IPS-20b (cell line): ENCODE measurements at regions not wholly inside any gene's neighbourhood (a gene's known extent, or its start where the extent isn't known, plus 50 kb on each side); places are given as distances from the start of the nearest gene placed in this dataset.

Experiments
- H3K27ac ChIP-seq: one replicate; pipeline ENCODE4 v1.5.1; 2013; ENCODE audit warnings: low read length
- H3K27me3 ChIP-seq: 2 replicates; pipeline ENCODE4 v1.6.1; 2013; ENCODE audit warnings: mild to moderate bottlenecking, low read length, inconsistent platforms; ENCODE audit not compliant: insufficient read depth
- H3K36me3 ChIP-seq: 2 replicates; pipeline ENCODE4 v1.6.1; 2013; ENCODE audit warnings: low read depth, mild to moderate bottlenecking, inconsistent platforms, low read length, moderate library complexity; ENCODE audit not compliant: insufficient read depth
- H3K4me1 ChIP-seq: 2 replicates; pipeline ENCODE4 v1.6.1; 2013; ENCODE audit warnings: mild to moderate bottlenecking, control low read depth, inconsistent platforms, low read length, moderate library complexity; ENCODE audit not compliant: insufficient read depth
- H3K4me3 ChIP-seq: 2 replicates; pipeline ENCODE4 v1.5.1; 2013; ENCODE audit warnings: mild to moderate bottlenecking, low read length, inconsistent platforms
- H3K9ac ChIP-seq: 2 replicates; pipeline ENCODE4 v1.6.1; 2013; ENCODE audit warnings: low read depth, mild to moderate bottlenecking, inconsistent platforms, low read length, moderate library complexity
- H3K9me3 ChIP-seq: 2 replicates; pipeline ENCODE4 v1.6.1; 2013; ENCODE audit warnings: mild to moderate bottlenecking, low read depth, low read length, inconsistent platforms; ENCODE audit not compliant: insufficient read depth

- H3K4me3 ChIP-seq = no peak overlapping the region
- H3K4me1 ChIP-seq = no peaks in the 10 kb centered on the region
- H3K27ac ChIP-seq = no peak overlapping the region
- H3K36me3 ChIP-seq = no peaks in the 10 kb centered on the region
- no peaks in the 10 kb centered on the region for H3K27me3 ChIP-seq
- H3K9ac ChIP-seq = no peak overlapping the region
- no peaks in the 10 kb centered on the region for H3K9me3 ChIP-seq
Measured at GRCh38 chr4:66852843-66853242, 692.5 kb downstream of the CENPC start.

DNA sequence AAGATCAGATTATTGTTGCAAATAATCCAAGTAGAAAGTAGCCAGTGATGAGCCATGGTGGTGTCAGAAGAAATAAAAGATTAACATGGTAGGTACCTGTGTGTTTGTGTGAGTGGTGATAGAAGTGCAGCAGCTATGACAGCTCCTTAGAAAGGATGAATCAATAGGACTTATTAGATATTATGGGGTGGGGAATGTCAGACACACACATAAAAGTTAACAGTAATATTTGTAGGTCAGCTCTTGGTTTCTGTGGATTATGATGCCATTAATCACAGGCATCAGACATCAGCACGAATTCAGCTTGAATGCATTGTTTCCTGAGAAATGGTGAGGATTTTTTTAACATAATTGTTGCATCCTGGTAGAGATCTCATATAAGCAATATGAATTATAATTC is 695.7 kb downstream of the CENPC start:
- H3K27ac ChIP-seq = no peak overlapping the region
- no peaks in the 10 kb centered on the region for H3K9me3 ChIP-seq
- H3K4me1 ChIP-seq = no peaks in the 10 kb centered on the region
- no peak overlapping the region for H3K4me3 ChIP-seq
- H3K27me3 ChIP-seq = no peaks in the 10 kb centered on the region
- H3K9ac ChIP-seq = no peak overlapping the region
- no peaks in the 10 kb centered on the region for H3K36me3 ChIP-seq

- Histone ChIP-seq H3K36me3 (no peaks in the 10 kb centered on the region), H3K9me3 (peaks cover 6% of the 10 kb centered on the region; the same call in 1 of the 2 replicates), H3K9ac (no peak overlapping the region), H3K27ac (no peak overlapping the region), H3K4me1 (no peaks in the 10 kb centered on the region), H3K27me3 (no peaks in the 10 kb centered on the region), H3K4me3 (no peak overlapping the region)
Measured at GRCh38 chr4:66842724-66843088, 702.6 kb downstream of the CENPC start.

DNA sequence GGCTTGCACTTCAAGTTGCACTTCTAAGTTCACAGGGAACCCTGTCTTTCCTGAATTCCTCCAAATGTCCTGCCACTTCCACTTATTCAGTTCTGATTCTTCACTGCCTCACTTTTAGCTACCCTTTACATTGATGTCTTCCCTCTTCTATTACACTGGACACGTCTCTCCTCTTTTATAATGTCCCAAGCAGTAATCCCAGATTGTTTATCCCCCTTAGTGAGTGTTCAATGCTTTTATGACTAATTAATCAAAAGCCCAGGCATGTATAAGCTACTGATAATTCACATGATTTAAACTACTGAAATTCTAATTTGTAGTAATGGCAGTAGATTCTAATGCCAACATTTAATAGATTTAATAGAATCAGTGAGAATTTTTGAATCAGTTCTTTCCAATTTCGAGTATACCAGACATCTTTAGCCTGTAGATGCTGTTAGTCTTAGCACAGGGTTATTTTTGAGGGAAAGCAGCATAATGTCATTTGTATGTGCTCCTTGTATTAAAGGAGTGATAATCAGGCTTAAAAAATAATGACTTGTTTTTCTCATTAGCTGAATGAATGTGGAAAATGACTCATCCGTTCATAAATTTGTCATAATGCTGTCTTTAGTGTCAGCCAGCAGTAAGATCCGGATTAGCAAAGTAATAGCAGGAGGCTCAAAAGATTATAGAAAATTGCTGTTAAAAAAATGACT is 703.1 kb downstream of the CENPC start:
- Histone ChIP-seq H3K4me1 (no peaks in the 10 kb centered on the region), H3K27me3 (no peaks in the 10 kb centered on the region), H3K27ac (no peak overlapping the region), H3K9ac (no peak overlapping the region), H3K36me3 (no peaks in the 10 kb centered on the region), H3K4me3 (no peak overlapping the region), H3K9me3 (peaks cover 6% of the 10 kb centered on the region; the same call in 1 of the 2 replicates)

DNA sequence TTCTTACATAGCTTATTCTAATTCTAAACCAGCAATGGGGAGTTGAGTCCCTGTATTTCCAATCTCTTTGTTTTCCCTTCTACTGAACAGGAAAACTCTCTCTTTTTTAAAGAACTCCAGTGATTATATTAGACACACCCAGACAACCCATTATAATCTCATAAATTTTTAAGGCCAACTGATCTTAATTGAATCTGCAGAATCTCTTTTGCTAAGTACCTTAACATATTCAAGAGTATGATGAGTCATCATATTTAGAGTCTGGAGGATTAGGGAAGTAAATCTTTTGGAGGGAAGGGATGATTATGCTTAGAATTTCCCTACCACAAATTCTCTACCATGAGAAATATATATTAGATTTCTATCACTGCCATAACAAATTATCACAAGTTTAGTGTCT is 705.1 kb downstream of the CENPC start:
- Histone ChIP-seq H3K9me3 (peaks cover 6% of the 10 kb centered on the region; the same call in 1 of the 2 replicates), H3K27ac (no peak overlapping the region), H3K27me3 (no peaks in the 10 kb centered on the region), H3K9ac (no peak overlapping the region), H3K4me1 (no peaks in the 10 kb centered on the region), H3K36me3 (no peaks in the 10 kb centered on the region), H3K4me3 (no peak overlapping the region)

DNA sequence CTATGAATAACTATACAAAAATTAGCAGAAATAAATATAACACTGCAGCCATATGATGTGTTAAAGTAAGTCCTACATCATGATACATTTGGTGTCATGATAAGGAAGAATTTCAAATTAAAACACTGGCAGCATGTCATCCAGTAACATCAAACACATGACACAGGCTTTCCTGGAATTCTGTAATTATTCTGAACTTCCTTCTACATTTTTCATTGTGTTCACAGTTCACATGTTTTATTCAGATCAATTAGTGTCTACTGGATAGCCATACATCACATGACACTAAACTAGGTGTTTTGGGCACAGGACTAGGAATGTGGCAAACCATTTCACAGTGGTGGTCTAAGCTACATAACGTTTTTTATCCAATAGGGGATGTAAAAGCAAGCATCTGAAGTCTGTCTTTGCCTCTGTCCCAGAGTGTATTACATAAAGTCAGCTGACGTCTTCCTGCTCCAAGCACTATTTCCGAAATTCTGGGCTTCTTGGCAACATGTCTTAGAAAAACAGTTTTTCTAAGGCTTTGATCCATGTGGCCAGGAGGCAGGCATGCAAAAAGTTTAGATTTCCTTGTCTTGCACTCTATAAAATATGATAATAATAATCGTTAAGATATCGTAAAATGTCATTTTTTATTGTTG is 707.9 kb downstream of the CENPC start:
- H3K9ac ChIP-seq = no peak overlapping the region
- H3K4me3 ChIP-seq = no peak overlapping the region
- no peaks in the 10 kb centered on the region for H3K27me3 ChIP-seq
- no peaks in the 10 kb centered on the region for H3K36me3 ChIP-seq
- H3K9me3 ChIP-seq = peaks cover 6% of the 10 kb centered on the region; the same call in 1 of the 2 replicates
- H3K4me1 ChIP-seq = no peaks in the 10 kb centered on the region
- no peak overlapping the region for H3K27ac ChIP-seq

GRCh38 chr4:66829310-66829709 is 716.0 kb downstream of the CENPC start:
- Histone ChIP-seq H3K27me3 (no peaks in the 10 kb centered on the region), H3K4me1 (no peaks in the 10 kb centered on the region), H3K9ac (no peak overlapping the region), H3K4me3 (no peak overlapping the region), H3K27ac (no peak overlapping the region), H3K9me3 (no peaks in the 10 kb centered on the region), H3K36me3 (no peaks in the 10 kb centered on the region)

DNA sequence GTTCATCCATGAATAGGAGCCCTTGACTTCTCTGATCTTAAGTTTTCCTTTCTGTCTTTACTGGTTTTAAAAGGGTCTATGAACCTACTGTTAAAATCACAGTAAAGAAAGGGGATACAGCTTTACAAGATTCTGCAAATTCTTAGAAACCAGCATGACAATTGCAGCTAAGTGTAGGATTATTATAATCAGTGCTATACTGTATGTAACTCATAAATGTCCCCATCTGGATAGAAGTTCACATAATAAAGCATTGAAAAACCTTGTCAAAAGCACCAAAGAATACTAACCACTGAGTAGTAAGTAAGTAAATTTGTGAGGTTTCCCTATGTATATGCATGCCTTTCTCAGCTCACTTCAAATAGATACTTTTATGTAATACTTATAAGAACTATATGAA is 724.6 kb downstream of the CENPC start:
- H3K36me3 ChIP-seq = no peaks in the 10 kb centered on the region
- H3K9ac ChIP-seq = no peak overlapping the region
- no peaks in the 10 kb centered on the region for H3K4me1 ChIP-seq
- H3K9me3 ChIP-seq = no peaks in the 10 kb centered on the region
- H3K4me3 ChIP-seq = no peak overlapping the region
- H3K27ac ChIP-seq = no peak overlapping the region
- H3K27me3 ChIP-seq = no peaks in the 10 kb centered on the region

- Histone ChIP-seq H3K36me3 (no peaks in the 10 kb centered on the region), H3K27ac (no peak overlapping the region), H3K9ac (no peak overlapping the region), H3K9me3 (no peaks in the 10 kb centered on the region), H3K4me3 (no peak overlapping the region), H3K4me1 (no peaks in the 10 kb centered on the region), H3K27me3 (no peaks in the 10 kb centered on the region)
Measured at GRCh38 chr4:66814277-66814676, 731.0 kb downstream of the CENPC start.

GRCh38 chr4:66805582-66805981 is 739.7 kb downstream of the CENPC start:
- no peaks in the 10 kb centered on the region for H3K9me3 ChIP-seq

DNA sequence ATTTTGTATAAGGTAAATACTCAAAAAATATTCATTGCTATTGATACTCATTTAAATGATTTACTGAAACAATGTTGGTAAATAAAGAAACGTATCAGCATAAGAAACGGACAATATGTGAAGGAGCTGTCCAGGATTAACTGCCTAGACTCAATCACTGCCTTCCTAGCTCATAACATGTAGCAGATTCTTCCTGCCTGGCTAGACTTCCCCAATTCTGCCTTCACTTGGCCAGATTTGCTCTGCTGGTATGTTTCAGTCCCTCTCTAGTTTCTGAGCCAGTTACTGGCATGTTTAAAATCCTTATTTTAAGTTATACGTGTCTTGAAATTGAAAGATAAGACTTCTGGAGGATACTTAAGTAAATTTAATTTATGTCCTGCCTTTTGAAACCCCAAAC is 740.3 kb downstream of the CENPC start:
- no peaks in the 10 kb centered on the region for H3K9me3 ChIP-seq
- H3K27ac ChIP-seq = no peak overlapping the region
- H3K27me3 ChIP-seq = no peaks in the 10 kb centered on the region
- no peak overlapping the region for H3K4me3 ChIP-seq
- no peaks in the 10 kb centered on the region for H3K4me1 ChIP-seq
- H3K36me3 ChIP-seq = no peaks in the 10 kb centered on the region
- no peak overlapping the region for H3K9ac ChIP-seq

More at GRCh38 chr4:66805582-66805981, 739.7 kb downstream of the CENPC start:
- H3K4me3 ChIP-seq = no peak overlapping the region
- H3K9ac ChIP-seq = no peak overlapping the region
- no peaks in the 10 kb centered on the region for H3K4me1 ChIP-seq
- H3K27me3 ChIP-seq = no peaks in the 10 kb centered on the region
- H3K27ac ChIP-seq = no peak overlapping the region
- H3K36me3 ChIP-seq = no peaks in the 10 kb centered on the region

GRCh38 chr4:66797608-66798007 is 747.7 kb downstream of the CENPC start:
- no peak overlapping the region for H3K27ac ChIP-seq
- H3K27me3 ChIP-seq = no peaks in the 10 kb centered on the region
- no peak overlapping the region for H3K4me3 ChIP-seq
- H3K9ac ChIP-seq = no peak overlapping the region
- no peaks in the 10 kb centered on the region for H3K4me1 ChIP-seq
- H3K36me3 ChIP-seq = no peaks in the 10 kb centered on the region
- H3K9me3 ChIP-seq = no peaks in the 10 kb centered on the region
